MCF 10A (cell line): ENCODE measurements at regions not wholly inside any gene's neighbourhood (a gene's known extent, or its start where the extent isn't known, plus 50 kb on each side); places are given as distances from the start of the nearest gene placed in this dataset.
A peak's percentile ranks its signal among the peaks of the same experiment; 100 is the strongest.

Experiments
- BruUV-seq: library from RNA; stranded (reverse); fragments of 400-500 nt; replicated peaks from 2 replicates; lab custom pipeline; 2021; lab: Mats Ljungman, UMichigan
- CTCF ChIA-PET: fragments of 300-600 bp; sonication (Branson Sonifier 250); formaldehyde crosslinking; extraction: SDS; loops from one replicate; lab custom pipeline; 2021; ENCODE audit warnings: antibody characterized with exemption, inconsistent platforms; lab: Yijun Ruan, JAX
- POLR2A ChIA-PET: fragments of 300-600, 350-650 bp; sonication (Branson Sonifier 250); formaldehyde crosslinking; extraction: SDS; loops from one replicate; lab custom pipeline; 2020; ENCODE audit warnings: antibody characterized with exemption, inconsistent platforms; lab: Yijun Ruan, JAX
- DNase-seq: peaks from one replicate; pipeline ENCODE4 v3.0.0-alpha.2; 2018; ENCODE audit not compliant: unreplicated experiment
- H3K27ac Mint-ChIP-seq: one replicate; pipeline ENCODE4 v1.8.0; 2022; ENCODE audit warnings: mild to moderate bottlenecking, low read depth, mixed read lengths; ENCODE audit not compliant: unreplicated experiment
- H3K27me3 Mint-ChIP-seq: one replicate; pipeline ENCODE4 v1.8.0; 2022; ENCODE audit warnings: mixed read lengths; ENCODE audit not compliant: insufficient read depth, unreplicated experiment
- H3K36me3 Mint-ChIP-seq: one replicate; pipeline ENCODE4 v1.8.0; 2022; ENCODE audit warnings: mild to moderate bottlenecking, moderate library complexity, mixed read lengths; ENCODE audit not compliant: insufficient read depth, unreplicated experiment
- H3K4me1 Mint-ChIP-seq: one replicate; pipeline ENCODE4 v1.8.0; 2022; ENCODE audit warnings: mixed read lengths; ENCODE audit not compliant: insufficient read depth, unreplicated experiment
- H3K4me3 Mint-ChIP-seq: one replicate; pipeline ENCODE4 v1.8.0; 2022; ENCODE audit warnings: mild to moderate bottlenecking, moderate library complexity, mixed read lengths; ENCODE audit not compliant: unreplicated experiment
- H3K9me3 Mint-ChIP-seq: one replicate; pipeline ENCODE4 v1.8.0; 2022; ENCODE audit warnings: mixed read lengths; ENCODE audit not compliant: unreplicated experiment
- intact Hi-C: fragments of 100-400 bp; cut with micrococcal nuclease; formaldehyde crosslinking; loops from 2 replicates; pipeline ENCODE4 v1.14.1; 2022
- TF ChIP-seq, protein P1 (sequence below): fragments of 200-600 bp; IDR thresholded peaks from one replicate; pipeline ENCODE4 v1.8.0; 2022; ENCODE audit warnings: antibody characterized with exemption, mild to moderate bottlenecking; ENCODE audit not compliant: unreplicated experiment

DNA sequence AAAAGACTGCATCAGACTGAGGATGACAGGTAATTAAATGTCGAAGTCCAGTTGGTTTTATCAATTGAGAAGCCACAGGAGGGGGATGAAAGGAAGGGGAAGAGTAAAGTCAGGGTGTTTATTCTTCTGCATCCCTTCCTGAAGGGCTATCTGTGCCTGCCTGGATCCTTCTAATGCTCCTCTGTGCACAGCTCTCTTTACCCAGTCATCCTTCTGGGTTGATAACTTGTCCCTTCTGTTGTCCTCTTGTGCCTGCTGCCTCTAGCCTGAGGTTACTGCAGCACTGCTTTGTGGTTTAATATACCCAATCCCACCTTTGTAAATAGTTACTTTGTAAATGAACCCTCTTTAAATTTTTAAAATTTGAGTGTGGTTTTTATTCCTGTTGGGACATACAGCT lies 1127.3 kb downstream of the EPHA7 start:
- Mint-ChIP-seq H3K36me3 (no peaks in the 10 kb centered on the region), H3K27me3 (peaks cover 14% of the 10 kb centered on the region), H3K4me3 (no peak overlapping the region), H3K27ac (no peak overlapping the region), H3K4me1 (no peaks in the 10 kb centered on the region), H3K9me3 (no peaks in the 10 kb centered on the region)
- TF ChIP-seq, protein P1, sequence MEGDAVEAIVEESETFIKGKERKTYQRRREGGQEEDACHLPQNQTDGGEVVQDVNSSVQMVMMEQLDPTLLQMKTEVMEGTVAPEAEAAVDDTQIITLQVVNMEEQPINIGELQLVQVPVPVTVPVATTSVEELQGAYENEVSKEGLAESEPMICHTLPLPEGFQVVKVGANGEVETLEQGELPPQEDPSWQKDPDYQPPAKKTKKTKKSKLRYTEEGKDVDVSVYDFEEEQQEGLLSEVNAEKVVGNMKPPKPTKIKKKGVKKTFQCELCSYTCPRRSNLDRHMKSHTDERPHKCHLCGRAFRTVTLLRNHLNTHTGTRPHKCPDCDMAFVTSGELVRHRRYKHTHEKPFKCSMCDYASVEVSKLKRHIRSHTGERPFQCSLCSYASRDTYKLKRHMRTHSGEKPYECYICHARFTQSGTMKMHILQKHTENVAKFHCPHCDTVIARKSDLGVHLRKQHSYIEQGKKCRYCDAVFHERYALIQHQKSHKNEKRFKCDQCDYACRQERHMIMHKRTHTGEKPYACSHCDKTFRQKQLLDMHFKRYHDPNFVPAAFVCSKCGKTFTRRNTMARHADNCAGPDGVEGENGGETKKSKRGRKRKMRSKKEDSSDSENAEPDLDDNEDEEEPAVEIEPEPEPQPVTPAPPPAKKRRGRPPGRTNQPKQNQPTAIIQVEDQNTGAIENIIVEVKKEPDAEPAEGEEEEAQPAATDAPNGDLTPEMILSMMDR, result no peak
- BruUV-seq, result no TSS peak
- ChIA-PET POLR2A (interaction anchor here (0.7 kb wide), 1 partner anchor 105 kb away, joined by 3 read pairs; no protein-coding TSS in a partner anchor), CTCF (interaction anchor here (0.6 to 0.7 kb wide), 2 partner anchors 18 to 1391 kb away, joined by 3 to 4 read pairs; no protein-coding TSS in a partner anchor)
- no peak for DNase-seq
- intact Hi-C loops, result no loop called here

DNA sequence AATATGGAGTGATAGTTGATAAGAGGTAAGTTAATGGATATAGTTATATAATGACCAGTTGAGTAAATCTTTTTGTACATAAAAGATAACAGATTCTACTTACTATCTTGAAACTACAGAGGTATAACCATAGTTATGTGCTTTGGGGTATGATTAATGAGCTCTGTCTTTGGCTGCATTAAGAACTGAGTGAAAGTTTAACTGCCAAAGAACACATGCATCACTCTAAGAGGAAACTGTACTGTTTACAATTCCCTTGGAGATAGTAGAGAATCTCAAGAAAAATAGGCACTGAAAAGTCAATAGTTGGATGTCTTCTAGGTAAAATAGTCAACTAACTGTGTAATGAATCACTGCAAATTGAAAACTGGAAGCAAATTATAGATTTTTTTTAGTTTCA lies 1129.5 kb downstream of the EPHA7 start:
- BruUV-seq, result no TSS peak
- H3K27me3 Mint-ChIP-seq, result peaks cover 14% of the 10 kb centered on the region
- H3K4me3 Mint-ChIP-seq, result no peak overlapping the region
- ChIA-PET POLR2A (no interaction called here), CTCF (interaction anchor here (0.6 to 0.7 kb wide), 2 partner anchors 418 to 560 kb away, joined by 3 to 4 read pairs; no protein-coding TSS in a partner anchor)
- H3K27ac Mint-ChIP-seq, result no peak overlapping the region
- TF ChIP-seq, protein P1, result no peak
- no peak for DNase-seq
- intact Hi-C loops, result loop anchor here (10.0 kb wide), 1 partner anchor 165 kb away; no protein-coding TSS in a partner anchor
- H3K36me3 Mint-ChIP-seq, result no peaks in the 10 kb centered on the region
- no peaks in the 10 kb centered on the region for H3K9me3 Mint-ChIP-seq
- no peaks in the 10 kb centered on the region for H3K4me1 Mint-ChIP-seq

DNA sequence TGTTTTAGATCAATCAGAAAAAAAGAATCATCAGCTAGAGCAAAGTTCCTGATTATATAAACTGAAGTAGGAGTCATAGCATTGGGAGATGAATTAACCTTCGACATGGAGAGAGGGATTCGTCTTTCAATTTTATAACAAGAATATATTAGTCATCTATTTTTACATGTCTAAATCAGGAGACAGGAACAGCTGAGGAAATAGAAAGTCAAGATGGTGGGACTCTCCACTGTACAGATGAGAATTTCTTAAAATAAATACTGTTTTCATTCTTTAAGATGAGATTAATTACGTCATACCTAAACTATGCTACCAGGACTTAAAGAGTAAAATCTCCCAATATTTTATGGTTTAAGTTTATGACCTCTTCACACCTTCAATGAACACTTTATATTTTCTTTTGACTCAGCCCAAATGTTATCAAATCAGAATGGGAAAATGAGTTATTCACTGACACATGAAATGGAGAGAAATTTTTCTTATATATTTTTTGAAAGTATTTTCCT lies 1137.7 kb downstream of the EPHA7 start:
- H3K36me3 Mint-ChIP-seq, result no peaks in the 10 kb centered on the region
- peak overlapping the region; percentile 16 for H3K27ac Mint-ChIP-seq
- no peak overlapping the region for H3K4me3 Mint-ChIP-seq
- BruUV-seq, result no TSS peak
- H3K4me1 Mint-ChIP-seq, result peaks cover 6% of the 10 kb centered on the region
- TF ChIP-seq, protein P1, result no peak
- peaks cover 12% of the 10 kb centered on the region for H3K27me3 Mint-ChIP-seq
- intact Hi-C loops, result loop anchor here (10.0 kb wide), 1 partner anchor 157 kb away; no protein-coding TSS in a partner anchor
- ChIA-PET POLR2A (no interaction called here), CTCF (interaction anchor here (0.5 kb wide), 1 partner anchor 951 kb away, joined by 4 read pairs; no protein-coding TSS in a partner anchor)
- no peaks in the 10 kb centered on the region for H3K9me3 Mint-ChIP-seq
- DNase-seq, result no peak

DNA sequence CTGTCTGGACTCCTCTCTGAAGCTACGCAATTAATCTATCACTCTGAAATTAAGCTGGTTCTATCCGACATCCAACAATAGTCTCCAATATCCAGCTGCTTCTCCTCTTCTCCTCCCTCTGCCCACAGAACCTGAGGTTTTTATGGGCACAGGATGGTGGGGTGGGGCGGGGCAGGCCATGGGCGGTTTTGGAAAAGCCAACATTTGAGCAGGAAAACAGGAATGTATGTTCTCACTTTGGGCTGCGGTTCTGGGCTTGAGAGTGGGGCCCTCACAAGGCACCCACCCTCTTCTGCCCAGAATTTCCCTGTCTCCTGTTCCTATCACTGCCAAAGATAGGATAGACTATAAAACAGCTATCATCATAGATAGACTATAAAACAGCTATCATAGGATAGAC lies 1144.2 kb downstream of the EPHA7 start:
- DNase-seq, result no peak
- TF ChIP-seq, protein P1, result no peak
- Mint-ChIP-seq H3K4me1 (peaks cover 7% of the 10 kb centered on the region), H3K27me3 (peaks cover 22% of the 10 kb centered on the region), H3K27ac (no peak overlapping the region), H3K9me3 (no peaks in the 10 kb centered on the region), H3K4me3 (no peak overlapping the region), H3K36me3 (no peaks in the 10 kb centered on the region)
- POLR2A ChIA-PET, result no interaction called here
- no TSS peak for BruUV-seq
- CTCF ChIA-PET, result no interaction called here
- intact Hi-C loops, result no loop called here
